MM.1S (cell line): ENCODE measurements at regions not wholly inside any gene's neighbourhood (a gene's known extent, or its start where the extent isn't known, plus 50 kb on each side); places are given as distances from the start of the nearest gene placed in this dataset.

Source experiments
- DNase-seq: peaks from one replicate; pipeline ENCODE4 v3.0.0-alpha.2; 2015
- H2AFZ ChIP-seq: fragments of 300-600 bp; sonication (generic); 2 replicates; pipeline ENCODE4 v1.6.0; 2016; ENCODE audit warnings: antibody characterized with exemption, low read length
- H3F3A ChIP-seq: fragments of 300-600 bp; sonication (generic); 2 replicates; pipeline ENCODE4 v1.6.1; 2016; ENCODE audit warnings: mild to moderate bottlenecking, antibody characterized with exemption, low read length, moderate library complexity, mixed read lengths; ENCODE audit not compliant: insufficient read depth
- H3K27ac ChIP-seq: fragments of 300-600 bp; sonication (generic); 2 replicates; pipeline ENCODE4 v1.5.1; 2016; ENCODE audit warnings: mild to moderate bottlenecking, low read length
- H3K27me3 ChIP-seq: fragments of 300-600 bp; sonication (generic); replicated peaks from 2 replicates; pipeline ENCODE4 v1.6.0; 2016; ENCODE audit warnings: low read length; ENCODE audit not compliant: insufficient read depth
- H3K36me3 ChIP-seq: fragments of 300-600 bp; sonication (generic); replicated peaks from 2 replicates; pipeline ENCODE4 v1.6.1; 2016; ENCODE audit warnings: mild to moderate bottlenecking, low read length, mixed read lengths; ENCODE audit not compliant: insufficient read depth
- H3K4me1 ChIP-seq: fragments of 300-600 bp; sonication (generic); 2 replicates; pipeline ENCODE4 v1.6.1; 2016; ENCODE audit warnings: low read length, mixed read lengths
- H3K4me2 ChIP-seq: fragments of 300-600 bp; sonication (generic); 2 replicates; pipeline ENCODE4 v1.6.0; 2016; ENCODE audit warnings: low read depth, low read length
- H3K4me3 ChIP-seq: fragments of 300-600 bp; sonication (generic); 2 replicates; pipeline ENCODE4 v1.5.1; 2016; ENCODE audit warnings: low read length, mixed read lengths
- H3K79me2 ChIP-seq: fragments of 300-600 bp; sonication (generic); 2 replicates; pipeline ENCODE4 v1.6.1; 2016; ENCODE audit warnings: mixed run types, low read length, mixed read lengths
- H3K9ac ChIP-seq: fragments of 300-600 bp; sonication (generic); 2 replicates; pipeline ENCODE4 v1.6.1; 2016; ENCODE audit warnings: low read length, mixed read lengths
- H3K9me2 ChIP-seq: fragments of 300-600 bp; sonication (generic); replicated peaks from 2 replicates; pipeline ENCODE4 v1.6.1; 2016; ENCODE audit warnings: mild to moderate bottlenecking, low read length, mixed read lengths; ENCODE audit not compliant: insufficient read depth
- H3K9me3 ChIP-seq: fragments of 300-600 bp; sonication (generic); replicated peaks from 2 replicates; pipeline ENCODE4 v1.6.1; 2016; ENCODE audit warnings: mild to moderate bottlenecking, low read length, mixed read lengths; ENCODE audit not compliant: insufficient read depth
- H4K20me1 ChIP-seq: fragments of 300-600 bp; sonication (generic); 2 replicates; pipeline ENCODE4 v1.6.1; 2016; ENCODE audit warnings: mild to moderate bottlenecking, low read length, moderate library complexity, mixed read lengths; ENCODE audit not compliant: insufficient read depth
- CTCF ChIP-seq: fragments of 300-600 bp; sonication (generic); IDR thresholded peaks from 2 replicates; pipeline ENCODE4 v1.5.1; 2016; ENCODE audit warnings: antibody characterized with exemption, low read length, mixed read lengths
- EZH2 ChIP-seq: fragments of 300-600 bp; sonication (generic); optimal IDR thresholded peaks from 2 replicates; pipeline ENCODE3; 2017; ENCODE audit warnings: low read depth, mild to moderate bottlenecking, antibody characterized with exemption, low read length, mixed read lengths
- EZH2phosphoT487 ChIP-seq: fragments of 300-600 bp; sonication (generic); IDR thresholded peaks from 2 replicates; pipeline ENCODE4 v1.6.1; 2018; ENCODE audit warnings: antibody characterized with exemption, low read length

GRCh38 chr5:162657076-162657475, 589.5 kb downstream of the GABRG2 start:
- Histone ChIP-seq H3K27me3 (no peaks in the 10 kb centered on the region), H3K4me1 (no peaks in the 10 kb centered on the region), H3K9me2 (no peaks in the 10 kb centered on the region), H3K9me3 (no peaks in the 10 kb centered on the region), H3K9ac (no peak overlapping the region), H4K20me1 (no peaks in the 10 kb centered on the region), H3K36me3 (no peaks in the 10 kb centered on the region), H3F3A (no peaks in the 10 kb centered on the region), H3K79me2 (no peaks in the 10 kb centered on the region), H3K4me2 (no peak overlapping the region), H2AFZ (no peak overlapping the region), H3K4me3 (no peak overlapping the region), H3K27ac (no peak overlapping the region)
- no peak for DNase-seq
- TF ChIP-seq CTCF: no peak
- no peak for TF ChIP-seq EZH2
- no peak for TF ChIP-seq EZH2phosphoT487

DNA sequence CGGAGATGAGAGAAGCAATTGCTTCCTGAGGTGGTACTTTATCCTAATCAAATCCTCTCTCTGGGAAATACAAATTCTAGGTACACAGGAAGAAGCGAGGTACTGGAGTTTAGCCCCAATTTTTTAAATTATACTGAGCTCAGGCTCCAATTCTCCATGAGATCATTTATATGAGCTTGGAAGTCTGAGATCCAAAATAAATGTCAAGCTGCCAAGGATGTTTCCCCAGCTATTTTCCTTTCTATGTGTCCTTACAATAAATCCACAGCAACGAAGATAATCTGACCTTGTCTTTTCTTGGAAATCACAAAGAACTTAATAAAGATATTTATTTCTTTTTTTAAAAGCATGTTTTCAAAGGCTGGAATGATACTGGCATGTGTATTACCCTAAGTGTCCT, 597.3 kb downstream of the GABRG2 start:
- Histone ChIP-seq H3K79me2 (no peaks in the 10 kb centered on the region), H3K9me3 (no peaks in the 10 kb centered on the region), H3F3A (no peaks in the 10 kb centered on the region), H3K4me2 (no peak overlapping the region), H3K27ac (no peak overlapping the region), H3K36me3 (no peaks in the 10 kb centered on the region), H3K9ac (no peak overlapping the region), H3K4me1 (no peaks in the 10 kb centered on the region), H3K27me3 (no peaks in the 10 kb centered on the region), H3K4me3 (no peak overlapping the region), H4K20me1 (no peaks in the 10 kb centered on the region), H2AFZ (no peak overlapping the region), H3K9me2 (no peaks in the 10 kb centered on the region)
- DNase-seq: no peak
- TF ChIP-seq EZH2: no peak
- no peak for TF ChIP-seq CTCF
- TF ChIP-seq EZH2phosphoT487: no peak

- no peak for DNase-seq
- Histone ChIP-seq H3K27ac (no peak overlapping the region), H3F3A (no peaks in the 10 kb centered on the region), H3K9ac (no peak overlapping the region), H3K9me3 (no peaks in the 10 kb centered on the region), H3K9me2 (no peaks in the 10 kb centered on the region), H3K27me3 (no peaks in the 10 kb centered on the region), H4K20me1 (no peaks in the 10 kb centered on the region), H2AFZ (no peak overlapping the region), H3K4me2 (no peak overlapping the region), H3K79me2 (no peaks in the 10 kb centered on the region), H3K36me3 (no peaks in the 10 kb centered on the region), H3K4me1 (no peaks in the 10 kb centered on the region), H3K4me3 (no peak overlapping the region)
- no peak for TF ChIP-seq CTCF
- no peak for TF ChIP-seq EZH2
- no peak for TF ChIP-seq EZH2phosphoT487
Observed at GRCh38 chr5:162668926-162669325, 601.4 kb downstream of the GABRG2 start.
